Panc1 (cell line): ENCODE measurements at regions not wholly inside any gene's neighbourhood (a gene's known extent, or its start where the extent isn't known, plus 50 kb on each side); places are given as distances from the start of the nearest gene placed in this dataset.
A peak's percentile ranks its signal among the peaks of the same experiment; 100 is the strongest.

Experiments used
- ATAC-seq: fragments of 200-7000 bp; cut with Tn5 transposase; 2 replicates; pipeline ENCODE4 v1.9.1; 2020; ENCODE audit warnings: mild to moderate bottlenecking, moderate library complexity
- BruUV-seq: library from RNA; stranded (reverse); fragments of 400-500 nt; replicated peaks from 2 replicates; lab custom pipeline; 2021; lab: Mats Ljungman, UMichigan
- CTCF ChIA-PET: fragments of 300-600 bp; sonication (Branson Sonifier 250); formaldehyde crosslinking; loops from one replicate; lab custom pipeline; 2022; ENCODE audit warnings: antibody characterized with exemption; lab: Charles Lee
- POLR2A ChIA-PET: fragments of 300-600 bp; sonication (Branson Sonifier 250); formaldehyde crosslinking; loops from one replicate; lab custom pipeline; 2022; ENCODE audit warnings: antibody characterized with exemption; lab: Charles Lee
- DNase-seq: peaks from one replicate; pipeline ENCODE4 v3.0.0-alpha.2; 2010; ENCODE audit warnings: low read depth, low spot score
- H3K27ac ChIP-seq: 2 replicates; pipeline ENCODE4 v1.5.1; 2011; ENCODE audit warnings: mild to moderate bottlenecking, low read length, inconsistent platforms
- H3K27me3 ChIP-seq: fragments of 200-500 bp; sonication (Bioruptor generic); 2 replicates; pipeline ENCODE4 v1.6.0; 2014; ENCODE audit warnings: low read length, inconsistent platforms; ENCODE audit not compliant: control insufficient read depth, insufficient read depth
- H3K36me3 ChIP-seq: fragments of 200-500 bp; sonication (Bioruptor generic); 2 replicates; pipeline ENCODE4 v1.5.1; 2014; ENCODE audit warnings: inconsistent platforms, mild to moderate bottlenecking, low read length, moderate library complexity; ENCODE audit not compliant: control insufficient read depth, insufficient read depth
- H3K4me1 ChIP-seq: 2 replicates; pipeline ENCODE4 v1.5.1; 2011; ENCODE audit warnings: inconsistent platforms, mild to moderate bottlenecking, low read length, moderate library complexity; ENCODE audit not compliant: control insufficient read depth, insufficient read depth
- H3K4me3 ChIP-seq, 2 experiments: 2 replicates each; pipeline ENCODE4 v1.5.1; 2011 to 2012; ENCODE audit warnings: low read depth in 2 of 2, low read length in 2 of 2, mild to moderate bottlenecking in 2 of 2, inconsistent platforms in 1 of 2, moderate library complexity in 1 of 2
- H3K9me3 ChIP-seq: fragments of 200-500 bp; sonication (Bioruptor generic); 2 replicates; pipeline ENCODE4 v1.5.1; 2014; ENCODE audit warnings: low read depth, mild to moderate bottlenecking, inconsistent platforms, low read length, moderate library complexity; ENCODE audit not compliant: control insufficient read depth, insufficient read depth
- POLR2AphosphoS5 ChIP-seq: IDR thresholded peaks from 2 replicates; pipeline ENCODE4 v1.6.1; 2012; ENCODE audit warnings: mild to moderate bottlenecking, low read depth, low read length, moderate library complexity
- SIN3A ChIP-seq: IDR thresholded peaks from 2 replicates; pipeline ENCODE4 v1.6.1; 2012; ENCODE audit warnings: low read depth, mild to moderate bottlenecking, low read length, moderate library complexity, borderline replicate concordance; ENCODE audit not compliant: insufficient read depth
- TCF7L2 ChIP-seq: IDR thresholded peaks from 2 replicates; pipeline ENCODE4 v1.6.1; 2011; ENCODE audit warnings: mild to moderate bottlenecking, low read depth, low read length, inconsistent platforms
- in situ Hi-C: cut with HindIII; loops from 2 replicates; pipeline ENCODE4 v1.10.0; 2016; ENCODE audit warnings: low sequenced_read_pairs, low pct_unique_long_range_greater_than_20kb
- intact Hi-C: fragments of 100-400 bp; cut with micrococcal nuclease; formaldehyde crosslinking; loops from one replicate; pipeline ENCODE4 v1.10.0; 2022; ENCODE audit not compliant: unreplicated experiment
- TF ChIP-seq, protein P1 (sequence below), 2 experiments: IDR thresholded peaks; 2 replicates each; pipeline ENCODE4 v1.6.1; 2011 to 2012; ENCODE audit warnings: low read depth in 2 of 2, control low read depth in 1 of 2, low read length in 1 of 2, mild to moderate bottlenecking in 1 of 2, moderate library complexity in 1 of 2; ENCODE audit not compliant: insufficient read depth in 1 of 2
- TF ChIP-seq, protein P2 (sequence below): fragments of 450-650 bp; IDR thresholded peaks from 2 replicates; pipeline ENCODE4 v1.5.1; 2017; ENCODE audit warnings: mild to moderate bottlenecking

DNA sequence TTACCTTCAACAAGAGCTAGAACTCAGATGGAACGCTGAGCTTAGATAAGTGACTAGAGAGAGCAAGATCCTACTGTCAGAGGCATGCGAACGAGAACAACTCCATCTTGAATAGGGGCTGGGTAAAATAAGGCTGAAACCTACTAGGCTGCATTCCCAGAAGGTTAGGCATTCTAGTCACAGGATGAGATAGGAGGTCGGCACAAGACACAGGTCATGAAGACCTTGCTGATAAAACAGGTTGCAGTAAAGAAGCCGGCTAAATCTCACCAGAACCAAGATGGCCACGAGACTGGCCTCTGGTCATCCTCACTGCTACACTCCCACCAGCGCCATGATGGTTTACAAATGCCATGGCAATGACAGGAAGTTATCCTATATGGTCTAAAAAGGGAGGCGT, 59.6 kb upstream of the PLEKHG3 start:
- no peak overlapping the region for H3K27ac ChIP-seq
- ChIA-PET POLR2A (no interaction called here), CTCF (no interaction called here)
- no TSS peak for BruUV-seq
- no peak for ATAC-seq
- intact Hi-C loops: no loop called here
- no peak overlapping the region for H3K4me3 ChIP-seq
- no peaks in the 10 kb centered on the region; the same call in 1 of the 2 replicates for H3K4me1 ChIP-seq
- in situ Hi-C loops: no loop called here
- DNase-seq: no peak
- H3K27me3 ChIP-seq: no peaks in the 10 kb centered on the region
- no peaks in the 10 kb centered on the region for H3K36me3 ChIP-seq
- no peaks in the 10 kb centered on the region for H3K9me3 ChIP-seq
- no peak for TF ChIP-seq SIN3A
- TF ChIP-seq POLR2AphosphoS5: no peak
- no peak for TF ChIP-seq TCF7L2
- TF ChIP-seq, protein P1, sequence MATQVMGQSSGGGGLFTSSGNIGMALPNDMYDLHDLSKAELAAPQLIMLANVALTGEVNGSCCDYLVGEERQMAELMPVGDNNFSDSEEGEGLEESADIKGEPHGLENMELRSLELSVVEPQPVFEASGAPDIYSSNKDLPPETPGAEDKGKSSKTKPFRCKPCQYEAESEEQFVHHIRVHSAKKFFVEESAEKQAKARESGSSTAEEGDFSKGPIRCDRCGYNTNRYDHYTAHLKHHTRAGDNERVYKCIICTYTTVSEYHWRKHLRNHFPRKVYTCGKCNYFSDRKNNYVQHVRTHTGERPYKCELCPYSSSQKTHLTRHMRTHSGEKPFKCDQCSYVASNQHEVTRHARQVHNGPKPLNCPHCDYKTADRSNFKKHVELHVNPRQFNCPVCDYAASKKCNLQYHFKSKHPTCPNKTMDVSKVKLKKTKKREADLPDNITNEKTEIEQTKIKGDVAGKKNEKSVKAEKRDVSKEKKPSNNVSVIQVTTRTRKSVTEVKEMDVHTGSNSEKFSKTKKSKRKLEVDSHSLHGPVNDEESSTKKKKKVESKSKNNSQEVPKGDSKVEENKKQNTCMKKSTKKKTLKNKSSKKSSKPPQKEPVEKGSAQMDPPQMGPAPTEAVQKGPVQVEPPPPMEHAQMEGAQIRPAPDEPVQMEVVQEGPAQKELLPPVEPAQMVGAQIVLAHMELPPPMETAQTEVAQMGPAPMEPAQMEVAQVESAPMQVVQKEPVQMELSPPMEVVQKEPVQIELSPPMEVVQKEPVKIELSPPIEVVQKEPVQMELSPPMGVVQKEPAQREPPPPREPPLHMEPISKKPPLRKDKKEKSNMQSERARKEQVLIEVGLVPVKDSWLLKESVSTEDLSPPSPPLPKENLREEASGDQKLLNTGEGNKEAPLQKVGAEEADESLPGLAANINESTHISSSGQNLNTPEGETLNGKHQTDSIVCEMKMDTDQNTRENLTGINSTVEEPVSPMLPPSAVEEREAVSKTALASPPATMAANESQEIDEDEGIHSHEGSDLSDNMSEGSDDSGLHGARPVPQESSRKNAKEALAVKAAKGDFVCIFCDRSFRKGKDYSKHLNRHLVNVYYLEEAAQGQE (IDR thresholded peaks at IDR 0.05; ENCODE audit: insufficient read depth in 1 of 2, low read depth in 2 of 2, low read length in 1 of 2): no peak
- TF ChIP-seq, protein P2, sequence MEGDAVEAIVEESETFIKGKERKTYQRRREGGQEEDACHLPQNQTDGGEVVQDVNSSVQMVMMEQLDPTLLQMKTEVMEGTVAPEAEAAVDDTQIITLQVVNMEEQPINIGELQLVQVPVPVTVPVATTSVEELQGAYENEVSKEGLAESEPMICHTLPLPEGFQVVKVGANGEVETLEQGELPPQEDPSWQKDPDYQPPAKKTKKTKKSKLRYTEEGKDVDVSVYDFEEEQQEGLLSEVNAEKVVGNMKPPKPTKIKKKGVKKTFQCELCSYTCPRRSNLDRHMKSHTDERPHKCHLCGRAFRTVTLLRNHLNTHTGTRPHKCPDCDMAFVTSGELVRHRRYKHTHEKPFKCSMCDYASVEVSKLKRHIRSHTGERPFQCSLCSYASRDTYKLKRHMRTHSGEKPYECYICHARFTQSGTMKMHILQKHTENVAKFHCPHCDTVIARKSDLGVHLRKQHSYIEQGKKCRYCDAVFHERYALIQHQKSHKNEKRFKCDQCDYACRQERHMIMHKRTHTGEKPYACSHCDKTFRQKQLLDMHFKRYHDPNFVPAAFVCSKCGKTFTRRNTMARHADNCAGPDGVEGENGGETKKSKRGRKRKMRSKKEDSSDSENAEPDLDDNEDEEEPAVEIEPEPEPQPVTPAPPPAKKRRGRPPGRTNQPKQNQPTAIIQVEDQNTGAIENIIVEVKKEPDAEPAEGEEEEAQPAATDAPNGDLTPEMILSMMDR: no peak

DNA sequence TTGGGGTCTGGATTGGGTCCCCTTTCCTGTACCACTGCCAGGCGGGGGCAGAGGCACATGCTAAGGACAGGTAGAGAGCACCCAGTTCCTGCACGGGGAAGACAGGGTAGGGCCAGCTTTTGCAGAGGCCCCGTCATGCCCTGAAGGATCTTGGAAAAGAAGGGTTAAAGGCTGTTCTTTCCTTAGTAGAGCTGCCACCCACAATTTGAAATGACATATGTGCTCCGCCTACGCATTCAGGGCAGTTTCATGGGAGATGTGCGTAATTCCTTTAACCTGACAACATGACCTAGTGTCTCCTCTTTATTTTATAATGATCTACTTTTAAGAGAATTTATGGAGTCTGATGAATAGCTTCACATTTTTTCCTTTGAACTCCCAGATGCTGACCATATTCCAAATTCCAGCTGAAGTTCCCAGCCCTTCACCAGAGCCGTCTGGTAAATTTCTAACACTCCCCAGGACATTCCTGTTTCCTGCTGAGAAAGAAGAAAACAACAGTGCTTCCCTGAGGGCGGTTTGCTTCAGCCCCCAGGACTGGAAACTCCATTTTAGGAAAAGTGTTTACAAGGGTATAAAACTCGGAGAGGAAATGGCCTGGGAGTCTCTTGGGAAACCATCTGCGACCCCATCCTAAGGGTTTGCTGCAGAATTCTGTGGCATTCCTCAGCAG, 58.9 kb upstream of the PLEKHG3 start:
- Histone ChIP-seq H3K9me3 (no peaks in the 10 kb centered on the region), H3K27ac (no peak overlapping the region), H3K27me3 (no peaks in the 10 kb centered on the region), H3K36me3 (no peaks in the 10 kb centered on the region), H3K4me3 (no peak overlapping the region), H3K4me1 (no peaks in the 10 kb centered on the region; the same call in 1 of the 2 replicates)
- DNase-seq (no peak), ATAC-seq (no peak)
- ChIA-PET POLR2A (no interaction called here), CTCF (interaction anchor here (0.6 kb wide), 1 partner anchor 26 kb away, joined by 3 read pairs; no protein-coding TSS in a partner anchor)
- no peak for TF ChIP-seq SIN3A
- TF ChIP-seq TCF7L2: peak; percentile 52; the same call in 1 of the 2 replicates
- no peak for TF ChIP-seq POLR2AphosphoS5
- TF ChIP-seq, protein P2: no peak
- TF ChIP-seq, protein P1 (IDR thresholded peaks at IDR 0.05; ENCODE audit: insufficient read depth in 1 of 2, low read depth in 2 of 2, low read length in 1 of 2): no peak
- in situ Hi-C loops: no loop called here
- no TSS peak for BruUV-seq
- intact Hi-C loops: no loop called here
